ENCODE measurements at regions not wholly inside any gene's neighbourhood (a gene's known extent, or its start where the extent isn't known, plus 50 kb on each side); places are given as distances from the start of the nearest gene placed in this dataset.

DNA sequence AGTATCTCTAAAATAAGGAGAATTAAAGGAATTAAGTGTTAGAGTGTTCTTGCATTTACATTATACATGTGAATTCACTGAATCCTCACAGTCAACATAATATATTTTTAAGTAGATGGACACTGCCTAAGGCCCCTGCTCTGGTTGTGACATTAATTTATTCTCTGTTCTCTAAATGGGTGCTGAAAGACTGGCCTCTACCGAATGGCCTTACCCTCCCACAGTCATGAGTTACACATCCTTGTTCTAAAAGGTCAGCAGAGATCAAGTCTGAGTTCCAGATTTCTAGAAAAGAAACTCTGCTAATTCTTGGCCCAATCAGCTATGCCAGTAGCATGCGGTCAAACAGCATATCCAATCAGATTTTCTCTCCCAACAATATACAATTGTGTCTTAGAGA, 193.2 kb downstream of the TM2D1 start:
- H3K27me3 Mint-ChIP-seq (ENCODE audit: low read depth) = no peaks in the 10 kb centered on the region

GRCh38 chr1:61523893-61524605, 200.9 kb downstream of the TM2D1 start:
- Mint-ChIP-seq H3K36me3 (ENCODE audit: low read depth) (no peaks in the 10 kb centered on the region), H3K27me3 (ENCODE audit: low read depth) (peaks cover 1% of the 10 kb centered on the region), H3K4me3 (ENCODE audit: unreplicated experiment) (no peak overlapping the region), H3K9me3 (ENCODE audit: low read depth) (no peaks in the 10 kb centered on the region), H3K4me1 (ENCODE audit: low read depth) (peaks cover 4% of the 10 kb centered on the region), H3K27ac (ENCODE audit: unreplicated experiment) (no peak overlapping the region)
- TF ChIP-seq, protein P1, sequence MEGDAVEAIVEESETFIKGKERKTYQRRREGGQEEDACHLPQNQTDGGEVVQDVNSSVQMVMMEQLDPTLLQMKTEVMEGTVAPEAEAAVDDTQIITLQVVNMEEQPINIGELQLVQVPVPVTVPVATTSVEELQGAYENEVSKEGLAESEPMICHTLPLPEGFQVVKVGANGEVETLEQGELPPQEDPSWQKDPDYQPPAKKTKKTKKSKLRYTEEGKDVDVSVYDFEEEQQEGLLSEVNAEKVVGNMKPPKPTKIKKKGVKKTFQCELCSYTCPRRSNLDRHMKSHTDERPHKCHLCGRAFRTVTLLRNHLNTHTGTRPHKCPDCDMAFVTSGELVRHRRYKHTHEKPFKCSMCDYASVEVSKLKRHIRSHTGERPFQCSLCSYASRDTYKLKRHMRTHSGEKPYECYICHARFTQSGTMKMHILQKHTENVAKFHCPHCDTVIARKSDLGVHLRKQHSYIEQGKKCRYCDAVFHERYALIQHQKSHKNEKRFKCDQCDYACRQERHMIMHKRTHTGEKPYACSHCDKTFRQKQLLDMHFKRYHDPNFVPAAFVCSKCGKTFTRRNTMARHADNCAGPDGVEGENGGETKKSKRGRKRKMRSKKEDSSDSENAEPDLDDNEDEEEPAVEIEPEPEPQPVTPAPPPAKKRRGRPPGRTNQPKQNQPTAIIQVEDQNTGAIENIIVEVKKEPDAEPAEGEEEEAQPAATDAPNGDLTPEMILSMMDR (IDR thresholded peaks at IDR 0.05) = no peak
- no peak for DNase-seq (ENCODE audit: low spot score)

More for the DNA sequence above, 193.2 kb downstream of the TM2D1 start:
- TF ChIP-seq, protein P1 (IDR thresholded peaks at IDR 0.05) = no peak
- Mint-ChIP-seq H3K27ac (ENCODE audit: unreplicated experiment) (no peak overlapping the region), H3K36me3 (ENCODE audit: low read depth) (no peaks in the 10 kb centered on the region), H3K4me1 (ENCODE audit: low read depth) (peaks cover 1% of the 10 kb centered on the region), H3K9me3 (ENCODE audit: low read depth) (peaks cover 5% of the 10 kb centered on the region), H3K4me3 (ENCODE audit: unreplicated experiment) (no peak overlapping the region)
- no peak for DNase-seq (ENCODE audit: low spot score)

DNA sequence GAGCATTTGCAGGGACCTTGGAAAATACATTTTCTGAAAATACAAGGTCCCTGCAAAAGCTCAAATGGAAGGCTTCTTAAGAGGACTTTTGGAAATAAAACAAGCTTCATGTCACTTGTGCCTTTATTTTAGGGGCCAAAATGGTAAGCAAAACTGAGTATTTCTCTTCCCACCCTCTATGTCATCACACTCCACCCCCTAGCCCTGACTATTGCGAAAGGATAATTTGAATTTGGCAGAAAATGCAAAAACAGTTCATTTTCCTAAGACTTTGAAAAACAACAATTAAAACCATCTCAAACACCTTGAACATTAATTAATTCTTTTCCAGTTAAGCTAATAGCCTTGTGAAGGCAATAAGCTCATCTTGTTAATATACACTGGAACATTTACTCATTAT, 201.7 kb downstream of the TM2D1 start:
- Mint-ChIP-seq H3K27ac (ENCODE audit: unreplicated experiment) (no peak overlapping the region), H3K4me1 (ENCODE audit: low read depth) (peaks cover 4% of the 10 kb centered on the region), H3K27me3 (ENCODE audit: low read depth) (peaks cover 1% of the 10 kb centered on the region), H3K4me3 (ENCODE audit: unreplicated experiment) (no peak overlapping the region), H3K9me3 (ENCODE audit: low read depth) (no peaks in the 10 kb centered on the region), H3K36me3 (ENCODE audit: low read depth) (no peaks in the 10 kb centered on the region)
- DNase-seq (ENCODE audit: low spot score) = no peak
- TF ChIP-seq, protein P1 (IDR thresholded peaks at IDR 0.05) = no peak

DNA sequence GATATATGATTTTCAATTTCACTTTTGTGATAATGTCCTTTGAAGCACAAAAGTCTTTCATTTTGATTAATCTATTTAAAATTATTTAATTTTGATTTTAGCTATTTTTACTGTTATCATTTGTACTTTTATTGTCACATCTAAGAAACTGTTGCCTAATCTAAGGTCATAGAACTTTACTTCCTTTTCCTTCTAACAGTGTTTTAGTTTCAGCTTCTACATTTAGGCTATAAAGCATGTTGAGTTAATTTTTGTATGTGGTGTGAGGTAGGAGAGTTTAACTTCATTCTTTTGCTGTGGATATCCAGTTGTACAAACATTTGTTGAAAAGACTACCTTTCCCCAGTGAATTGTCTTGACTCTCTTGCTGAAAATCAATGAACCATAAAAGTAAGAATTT, 204.5 kb downstream of the TM2D1 start:
- TF ChIP-seq, protein P1 (IDR thresholded peaks at IDR 0.05) = no peak
- Mint-ChIP-seq H3K36me3 (ENCODE audit: low read depth) (no peaks in the 10 kb centered on the region), H3K27ac (ENCODE audit: unreplicated experiment) (no peak overlapping the region), H3K4me3 (ENCODE audit: unreplicated experiment) (no peak overlapping the region), H3K9me3 (ENCODE audit: low read depth) (no peaks in the 10 kb centered on the region), H3K27me3 (ENCODE audit: low read depth) (peaks cover 1% of the 10 kb centered on the region), H3K4me1 (ENCODE audit: low read depth) (peaks cover 4% of the 10 kb centered on the region)
- DNase-seq (ENCODE audit: low spot score) = no peak

DNA sequence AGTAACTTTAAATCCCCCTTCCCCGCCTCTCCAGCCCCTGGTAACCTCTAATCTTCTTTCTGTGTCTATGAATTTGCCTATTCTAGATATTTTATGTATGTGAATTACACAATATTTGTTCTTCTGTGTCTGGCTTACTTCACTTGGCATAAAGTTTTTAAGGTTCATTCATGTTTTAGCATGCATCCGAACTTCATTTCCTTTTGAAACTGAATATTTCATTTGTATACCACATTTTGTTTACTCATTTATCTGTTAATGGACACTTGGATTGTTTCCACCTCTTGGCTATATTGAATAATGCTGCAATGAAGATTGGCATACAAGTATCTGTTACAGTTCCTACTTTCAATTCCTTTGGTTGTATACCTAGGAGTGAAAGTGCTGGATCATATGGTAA, 205.3 kb downstream of the TM2D1 start:
- Mint-ChIP-seq H3K27ac (ENCODE audit: unreplicated experiment) (no peak overlapping the region), H3K27me3 (ENCODE audit: low read depth) (peaks cover 1% of the 10 kb centered on the region), H3K9me3 (ENCODE audit: low read depth) (no peaks in the 10 kb centered on the region), H3K4me3 (ENCODE audit: unreplicated experiment) (no peak overlapping the region), H3K36me3 (ENCODE audit: low read depth) (no peaks in the 10 kb centered on the region), H3K4me1 (ENCODE audit: low read depth) (peaks cover 2% of the 10 kb centered on the region)
- DNase-seq (ENCODE audit: low spot score) = no peak
- TF ChIP-seq, protein P1 (IDR thresholded peaks at IDR 0.05) = no peak
